Activated CD4-positive, alpha-beta T cell treated with anti-CD3 and anti-CD28 coated beads for 36 hours (primary cell): ENCODE measurements at regions not wholly inside any gene's neighbourhood (a gene's known extent, or its start where the extent isn't known, plus 50 kb on each side); places are given as distances from the start of the nearest gene placed in this dataset.

Experiments used
- ATAC-seq: fragments of 200-7000 bp; cut with Tn5 transposase; one replicate; pipeline ENCODE4 v1.10.0; 2021; ENCODE audit warnings: mild to moderate bottlenecking, moderate library complexity
- CTCF ChIA-PET: fragments of 350-600 bp; sonication (Branson Sonifier 250); formaldehyde crosslinking; loops from one replicate; lab custom pipeline; 2021; ENCODE audit warnings: antibody characterized with exemption; lab: Charles Lee
- POLR2A ChIA-PET: fragments of 350-600 bp; sonication (Branson Sonifier 250); formaldehyde crosslinking; loops from one replicate; lab custom pipeline; 2021; ENCODE audit warnings: antibody characterized with exemption, inconsistent platforms; lab: Charles Lee
- DNase-seq: peaks from one replicate; pipeline ENCODE4 v3.0.0-alpha.2; 2020
- H3K27ac Mint-ChIP-seq: one replicate; pipeline ENCODE4 v1.8.0; 2021; ENCODE audit warnings: mixed read lengths
- H3K27me3 Mint-ChIP-seq: one replicate; pipeline ENCODE4 v1.8.0; 2021; ENCODE audit warnings: mixed read lengths
- H3K36me3 Mint-ChIP-seq: one replicate; pipeline ENCODE4 v1.8.0; 2021; ENCODE audit warnings: low read depth, mixed read lengths
- H3K4me1 Mint-ChIP-seq: one replicate; pipeline ENCODE4 v1.8.0; 2021; ENCODE audit warnings: mixed read lengths
- H3K4me3 Mint-ChIP-seq: one replicate; pipeline ENCODE4 v1.8.0; 2021; ENCODE audit warnings: mild to moderate bottlenecking, moderate library complexity, mixed read lengths
- H3K9me3 Mint-ChIP-seq: one replicate; pipeline ENCODE4 v1.8.0; 2021; ENCODE audit warnings: low read depth, mixed read lengths
- intact Hi-C, 2 experiments: fragments of 100-400 bp; cut with DNase I in 1 of 2; cut with micrococcal nuclease in 1 of 2; formaldehyde crosslinking; loops; one replicate each; pipeline versions ENCODE4 v1.14.2 to v1.15.1; 2022 to 2024; cut with DNase I, micrococcal nuclease

DNA sequence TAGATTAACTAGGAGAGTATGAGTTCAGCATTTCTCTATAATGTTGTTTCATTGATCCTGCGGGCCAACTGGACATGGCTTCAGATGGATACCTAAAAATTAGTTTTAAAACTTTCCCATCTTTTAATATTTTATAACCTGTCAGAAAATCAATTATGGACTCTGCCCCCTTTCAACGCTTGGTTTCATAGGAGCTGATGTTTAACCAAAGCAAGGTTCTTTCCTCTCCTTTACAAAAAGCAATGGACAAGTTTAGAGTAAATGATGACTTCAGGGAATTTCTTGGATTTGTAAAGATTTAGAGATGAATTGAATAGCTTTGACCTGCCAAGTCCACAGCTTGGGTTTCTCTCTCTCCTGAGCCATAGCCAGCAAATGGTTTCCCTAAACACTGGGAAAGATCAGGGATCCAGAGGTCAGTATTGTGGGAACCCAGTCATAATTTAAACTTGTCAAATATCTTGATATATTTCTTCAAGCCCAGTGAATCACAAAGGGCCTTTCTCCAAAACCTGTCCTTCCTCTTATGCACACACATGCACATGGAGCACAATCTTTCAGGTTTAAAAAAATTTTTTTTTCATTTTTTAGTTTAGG, 177.1 kb downstream of the EVX1 start:
- intact Hi-C loops, result no loop called here
- H3K27me3 Mint-ChIP-seq, result peaks cover 3% of the 10 kb centered on the region
- CTCF ChIA-PET, result no interaction called here
- H3K4me1 Mint-ChIP-seq, result no peaks in the 10 kb centered on the region
- DNase-seq (no peak), ATAC-seq (no peak)
- no peaks in the 10 kb centered on the region for H3K9me3 Mint-ChIP-seq
- H3K36me3 Mint-ChIP-seq, result no peaks in the 10 kb centered on the region
- H3K27ac Mint-ChIP-seq, result no peak overlapping the region
- no peak overlapping the region for H3K4me3 Mint-ChIP-seq
- POLR2A ChIA-PET, result no interaction called here

DNA sequence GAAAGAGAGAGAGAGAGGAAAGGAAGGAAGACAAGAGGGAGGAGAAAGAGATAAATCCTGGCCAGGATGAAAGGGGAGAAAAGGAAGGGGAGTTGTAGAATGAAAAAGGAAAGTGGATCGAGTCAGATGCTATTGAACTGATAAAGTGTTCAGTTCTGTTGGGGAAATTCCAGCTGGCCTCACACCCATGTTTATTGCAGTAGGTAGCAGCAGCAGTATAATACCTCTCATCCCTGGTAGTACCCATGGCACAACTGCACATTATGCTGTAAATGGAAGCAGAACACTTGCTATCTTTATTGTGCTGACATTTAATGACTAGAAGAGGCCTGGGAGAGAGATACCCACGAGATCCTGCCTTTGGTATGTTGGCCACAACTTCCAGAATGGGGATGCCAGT, 178.1 kb downstream of the EVX1 start:
- Mint-ChIP-seq H3K4me3 (no peak overlapping the region), H3K27me3 (peaks cover 3% of the 10 kb centered on the region), H3K9me3 (no peaks in the 10 kb centered on the region), H3K4me1 (no peaks in the 10 kb centered on the region), H3K27ac (no peak overlapping the region), H3K36me3 (no peaks in the 10 kb centered on the region)
- intact Hi-C loops, result no loop called here
- ATAC-seq (no peak), DNase-seq (no peak)
- ChIA-PET POLR2A (no interaction called here), CTCF (no interaction called here)

DNA sequence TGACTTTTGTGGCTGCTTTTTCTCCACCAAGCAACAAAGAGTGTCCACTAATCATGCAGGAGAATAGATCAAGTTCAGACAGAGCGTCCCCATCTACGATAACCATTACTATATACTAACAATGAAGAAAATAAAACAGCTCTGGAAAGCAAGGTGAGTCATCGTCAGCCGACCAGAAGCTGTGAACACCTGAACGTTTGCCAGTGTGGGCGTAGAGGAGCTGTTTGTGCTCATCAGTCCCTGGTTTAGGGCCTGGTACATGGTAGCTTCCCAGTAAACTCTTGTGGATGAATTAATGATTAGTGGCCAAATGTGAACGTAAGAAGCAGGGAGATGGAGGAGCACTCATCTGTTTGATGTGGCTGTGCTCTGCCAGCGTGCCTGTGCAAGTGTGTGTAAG, 180.7 kb downstream of the EVX1 start:
- no peak for ATAC-seq
- Mint-ChIP-seq H3K4me3 (no peak overlapping the region), H3K4me1 (no peaks in the 10 kb centered on the region), H3K27ac (no peak overlapping the region), H3K36me3 (no peaks in the 10 kb centered on the region), H3K27me3 (peaks cover 7% of the 10 kb centered on the region), H3K9me3 (no peaks in the 10 kb centered on the region)
- CTCF ChIA-PET, result interaction anchor here (0.6 kb wide), 1 partner anchor 110 kb away, joined by 3 read pairs; no protein-coding TSS in a partner anchor
- DNase-seq, result peak; percentile 9
- intact Hi-C loops, result no loop called here
- POLR2A ChIA-PET, result no interaction called here

DNA sequence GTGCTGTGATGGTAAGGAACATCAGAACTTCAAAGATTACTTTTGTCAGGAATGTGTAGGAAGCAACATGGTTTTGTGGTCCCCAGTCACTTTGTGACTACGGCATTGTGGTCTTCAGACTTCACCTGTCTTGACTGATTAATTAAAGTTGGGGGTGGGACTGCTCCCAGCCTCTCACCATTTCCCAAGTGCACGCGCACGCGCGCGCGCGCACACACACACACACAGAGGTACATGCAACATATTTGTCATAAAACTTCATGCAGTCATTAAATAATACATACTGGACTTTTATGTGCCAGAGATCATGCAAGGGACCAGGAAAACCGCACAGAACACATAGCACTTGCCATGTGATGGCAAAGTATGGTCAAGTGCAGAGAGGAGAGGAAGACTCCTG, 181.2 kb downstream of the EVX1 start:
- Mint-ChIP-seq H3K4me1 (no peaks in the 10 kb centered on the region), H3K36me3 (no peaks in the 10 kb centered on the region), H3K27ac (no peak overlapping the region), H3K4me3 (no peak overlapping the region), H3K9me3 (no peaks in the 10 kb centered on the region), H3K27me3 (peaks cover 7% of the 10 kb centered on the region)
- DNase-seq, result no peak
- CTCF ChIA-PET, result interaction anchor here (0.6 kb wide), 1 partner anchor 111 kb away, joined by 3 read pairs; no protein-coding TSS in a partner anchor
- POLR2A ChIA-PET, result no interaction called here
- no peak for ATAC-seq
- intact Hi-C loops, result no loop called here

DNA sequence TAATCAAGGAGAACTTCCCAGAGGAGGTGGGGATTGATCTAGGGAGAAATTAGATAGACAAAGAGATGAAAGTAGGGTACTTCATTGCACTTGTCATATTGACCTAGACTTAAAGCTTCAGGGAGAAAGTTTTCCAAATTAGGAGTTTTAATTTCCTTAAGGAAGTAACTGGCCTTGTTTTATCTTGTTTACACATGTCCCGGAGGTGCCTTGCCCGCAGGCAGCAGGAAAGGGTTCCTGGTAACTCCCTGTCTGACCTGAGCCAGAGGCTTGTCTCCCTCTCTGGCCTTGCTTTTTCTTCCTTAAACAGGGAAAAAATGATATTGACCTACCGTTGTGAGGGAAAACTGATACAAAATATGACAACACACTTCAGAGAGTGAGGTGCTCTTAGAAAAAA, 181.6 kb downstream of the EVX1 start:
- ATAC-seq (no peak), DNase-seq (no peak)
- H3K4me1 Mint-ChIP-seq, result no peaks in the 10 kb centered on the region
- intact Hi-C loops, result no loop called here
- no peaks in the 10 kb centered on the region for H3K36me3 Mint-ChIP-seq
- POLR2A ChIA-PET, result no interaction called here
- H3K4me3 Mint-ChIP-seq, result no peak overlapping the region
- no peak overlapping the region for H3K27ac Mint-ChIP-seq
- H3K9me3 Mint-ChIP-seq, result no peaks in the 10 kb centered on the region
- peaks cover 9% of the 10 kb centered on the region for H3K27me3 Mint-ChIP-seq
- CTCF ChIA-PET, result no interaction called here

DNA sequence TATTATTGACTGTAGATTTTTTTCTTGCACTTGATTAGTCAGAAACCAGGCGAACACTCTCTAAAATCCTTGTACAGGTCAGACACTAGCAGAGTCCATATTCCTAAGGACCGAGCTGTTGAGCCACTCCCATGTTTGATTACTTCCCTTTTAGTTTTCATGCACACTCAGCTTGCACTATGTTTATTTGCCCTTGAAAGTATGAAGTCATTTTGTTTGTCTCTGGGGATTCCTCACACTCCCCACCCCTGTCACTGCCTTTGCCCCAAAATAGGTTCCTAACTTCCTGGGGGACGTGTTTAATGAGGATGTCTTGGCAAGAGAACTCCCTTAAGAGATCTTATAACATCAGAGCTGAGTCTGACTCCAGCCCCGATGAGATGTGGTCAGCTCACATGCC, 182.1 kb downstream of the EVX1 start:
- POLR2A ChIA-PET, result no interaction called here
- intact Hi-C loops, result no loop called here
- DNase-seq (no peak), ATAC-seq (no peak)
- Mint-ChIP-seq H3K4me1 (no peaks in the 10 kb centered on the region), H3K36me3 (no peaks in the 10 kb centered on the region), H3K27me3 (peaks cover 9% of the 10 kb centered on the region), H3K9me3 (no peaks in the 10 kb centered on the region), H3K4me3 (no peak overlapping the region), H3K27ac (no peak overlapping the region)
- CTCF ChIA-PET, result no interaction called here

GRCh38 chr7:27427416-27427815, 184.8 kb downstream of the EVX1 start:
- CTCF ChIA-PET, result no interaction called here

GRCh38 chr7:27430105-27430504, 187.5 kb downstream of the EVX1 start:
- ChIA-PET CTCF (no interaction called here), POLR2A (no interaction called here)
- Mint-ChIP-seq H3K9me3 (no peaks in the 10 kb centered on the region), H3K4me1 (no peaks in the 10 kb centered on the region), H3K27me3 (peaks cover 18% of the 10 kb centered on the region), H3K36me3 (no peaks in the 10 kb centered on the region), H3K4me3 (no peak overlapping the region), H3K27ac (no peak overlapping the region)
- no peak for DNase-seq
- intact Hi-C loops, result no loop called here
- ATAC-seq, result no peak

More at GRCh38 chr7:27427416-27427815, 184.8 kb downstream of the EVX1 start:
- ATAC-seq (no peak), DNase-seq (no peak)
- no peaks in the 10 kb centered on the region for H3K9me3 Mint-ChIP-seq
- peaks cover 17% of the 10 kb centered on the region for H3K27me3 Mint-ChIP-seq
- H3K4me3 Mint-ChIP-seq, result no peak overlapping the region
- H3K4me1 Mint-ChIP-seq, result no peaks in the 10 kb centered on the region
- POLR2A ChIA-PET, result no interaction called here
- H3K36me3 Mint-ChIP-seq, result no peaks in the 10 kb centered on the region
- no peak overlapping the region for H3K27ac Mint-ChIP-seq
- intact Hi-C loops, result no loop called here

DNA sequence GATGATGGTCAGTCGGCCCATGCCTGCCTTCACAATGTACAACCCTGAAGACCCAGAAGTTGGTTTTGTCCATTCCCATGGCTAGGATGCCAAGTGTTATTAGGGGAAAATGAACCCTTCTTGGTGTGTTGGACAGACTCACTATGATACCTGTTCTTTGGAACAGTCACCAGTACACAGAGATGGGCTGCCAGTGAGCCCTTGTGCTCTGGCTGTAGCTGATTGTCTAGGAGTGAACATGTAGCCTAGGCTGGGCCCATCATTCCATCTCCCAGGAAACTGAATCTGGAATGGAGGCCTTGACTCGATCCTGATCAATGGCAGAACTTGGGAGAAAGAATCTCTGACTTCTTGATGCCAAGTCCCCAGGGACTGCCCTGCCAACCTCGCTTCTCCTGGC, 188.9 kb downstream of the EVX1 start:
- peaks cover 25% of the 10 kb centered on the region for H3K27me3 Mint-ChIP-seq

GRCh38 chr7:27433581-27433980, 191.0 kb downstream of the EVX1 start:
- no peak for ATAC-seq
- no peak overlapping the region for H3K27ac Mint-ChIP-seq
- no peaks in the 10 kb centered on the region for H3K36me3 Mint-ChIP-seq
- no peak overlapping the region for H3K4me3 Mint-ChIP-seq
- no peaks in the 10 kb centered on the region for H3K4me1 Mint-ChIP-seq
- ChIA-PET POLR2A (no interaction called here), CTCF (interaction anchor here (0.7 kb wide), 1 partner anchor 1068 kb away, joined by 3 read pairs; no protein-coding TSS in a partner anchor)
- intact Hi-C loops, result no loop called here
- DNase-seq, result no peak
- H3K27me3 Mint-ChIP-seq, result peaks cover 22% of the 10 kb centered on the region
- H3K9me3 Mint-ChIP-seq, result no peaks in the 10 kb centered on the region

More for the DNA sequence above, 188.9 kb downstream of the EVX1 start:
- no peaks in the 10 kb centered on the region for H3K4me1 Mint-ChIP-seq
- H3K36me3 Mint-ChIP-seq, result no peaks in the 10 kb centered on the region
- no peaks in the 10 kb centered on the region for H3K9me3 Mint-ChIP-seq
- H3K27ac Mint-ChIP-seq, result no peak overlapping the region
- intact Hi-C loops, result no loop called here
- ATAC-seq (no peak), DNase-seq (no peak)
- ChIA-PET POLR2A (no interaction called here), CTCF (no interaction called here)
- no peak overlapping the region for H3K4me3 Mint-ChIP-seq

- POLR2A ChIA-PET, result no interaction called here
- intact Hi-C loops, result no loop called here
- Mint-ChIP-seq H3K36me3 (no peaks in the 10 kb centered on the region), H3K9me3 (no peaks in the 10 kb centered on the region), H3K4me3 (no peak overlapping the region), H3K4me1 (no peaks in the 10 kb centered on the region), H3K27ac (no peak overlapping the region), H3K27me3 (peaks cover 21% of the 10 kb centered on the region)
- CTCF ChIA-PET, result interaction anchor here (0.6 kb wide), 1 partner anchor 661 kb away, joined by 4 read pairs; no protein-coding TSS in a partner anchor
- ATAC-seq, result no peak
- DNase-seq, result no peak
Measured at GRCh38 chr7:27434756-27435400, 192.3 kb downstream of the EVX1 start.

DNA sequence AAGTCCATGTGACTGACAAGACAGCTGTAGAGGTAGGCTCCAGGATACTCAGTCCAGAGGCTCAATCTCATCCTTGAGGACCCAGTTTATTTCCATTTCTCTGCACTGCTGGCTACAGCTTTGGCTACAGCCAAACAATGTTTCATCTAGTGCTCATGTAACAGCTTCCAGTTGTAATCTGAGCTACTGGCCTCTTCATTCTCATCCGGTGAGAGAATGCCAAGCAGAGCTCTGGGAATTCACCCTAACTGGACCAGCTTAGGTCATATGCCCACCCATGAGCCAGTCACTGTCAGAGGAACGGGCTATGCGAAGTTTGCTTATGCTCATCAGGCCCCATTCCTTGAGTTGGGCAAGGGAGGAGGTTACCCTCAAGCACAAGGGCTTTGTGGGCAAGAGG, 192.9 kb downstream of the EVX1 start:
- H3K27ac Mint-ChIP-seq, result no peak overlapping the region
- POLR2A ChIA-PET, result no interaction called here
- peaks cover 19% of the 10 kb centered on the region for H3K27me3 Mint-ChIP-seq
- ATAC-seq (no peak), DNase-seq (no peak)
- H3K9me3 Mint-ChIP-seq, result no peaks in the 10 kb centered on the region
- no peaks in the 10 kb centered on the region for H3K4me1 Mint-ChIP-seq
- H3K36me3 Mint-ChIP-seq, result no peaks in the 10 kb centered on the region
- no peak overlapping the region for H3K4me3 Mint-ChIP-seq
- intact Hi-C loops, result no loop called here
- CTCF ChIA-PET, result interaction anchor here (0.6 kb wide), 1 partner anchor 661 kb away, joined by 4 read pairs; no protein-coding TSS in a partner anchor
